Activated CD4-positive, alpha-beta T cell treated with anti-CD3 and anti-CD28 coated beads for 36 hours (primary cell): ENCODE measurements at regions not wholly inside any gene's neighbourhood (a gene's known extent, or its start where the extent isn't known, plus 50 kb on each side); places are given as distances from the start of the nearest gene placed in this dataset.
"Not testable (repeated sequence)": the region's sequence is repeated elsewhere in the genome, so short reads cannot be mapped to it uniquely, and the experiment has no call there.

Experiments
- ATAC-seq: fragments of 200-7000 bp; cut with Tn5 transposase; one replicate; pipeline ENCODE4 v1.10.0; 2021; ENCODE audit warnings: mild to moderate bottlenecking, moderate library complexity
- CTCF ChIA-PET: fragments of 350-600 bp; sonication (Branson Sonifier 250); formaldehyde crosslinking; loops from one replicate; lab custom pipeline; 2021; ENCODE audit warnings: antibody characterized with exemption; lab: Charles Lee
- POLR2A ChIA-PET: fragments of 350-600 bp; sonication (Branson Sonifier 250); formaldehyde crosslinking; loops from one replicate; lab custom pipeline; 2021; ENCODE audit warnings: antibody characterized with exemption, inconsistent platforms; lab: Charles Lee
- DNase-seq: peaks from one replicate; pipeline ENCODE4 v3.0.0-alpha.2; 2020
- H3K27ac Mint-ChIP-seq: one replicate; pipeline ENCODE4 v1.8.0; 2021; ENCODE audit warnings: mixed read lengths
- H3K27me3 Mint-ChIP-seq: one replicate; pipeline ENCODE4 v1.8.0; 2021; ENCODE audit warnings: mixed read lengths
- H3K36me3 Mint-ChIP-seq: one replicate; pipeline ENCODE4 v1.8.0; 2021; ENCODE audit warnings: low read depth, mixed read lengths
- H3K4me1 Mint-ChIP-seq: one replicate; pipeline ENCODE4 v1.8.0; 2021; ENCODE audit warnings: mixed read lengths
- H3K4me3 Mint-ChIP-seq: one replicate; pipeline ENCODE4 v1.8.0; 2021; ENCODE audit warnings: mild to moderate bottlenecking, moderate library complexity, mixed read lengths
- H3K9me3 Mint-ChIP-seq: one replicate; pipeline ENCODE4 v1.8.0; 2021; ENCODE audit warnings: low read depth, mixed read lengths
- intact Hi-C, 2 experiments: fragments of 100-400 bp; cut with DNase I in 1 of 2; cut with micrococcal nuclease in 1 of 2; formaldehyde crosslinking; loops; one replicate each; pipeline versions ENCODE4 v1.14.2 to v1.15.1; 2022 to 2024; cut with DNase I, micrococcal nuclease

GRCh38 chr1:209171151-209171550, 412.4 kb upstream of the CAMK1G start:
- H3K27me3 Mint-ChIP-seq = no peaks in the 10 kb centered on the region
- no peaks in the 10 kb centered on the region for H3K36me3 Mint-ChIP-seq
- H3K27ac Mint-ChIP-seq = no peak overlapping the region
- intact Hi-C loops = loop anchor here in 1 of 2 experiments (5.0 kb wide), 1 partner anchor 771 kb away; no protein-coding TSS in a partner anchor
- POLR2A ChIA-PET = no interaction called here
- H3K4me1 Mint-ChIP-seq = no peaks in the 10 kb centered on the region
- CTCF ChIA-PET = no interaction called here
- no peak overlapping the region for H3K4me3 Mint-ChIP-seq
- DNase-seq = no peak
- ATAC-seq = no peak
- no peaks in the 10 kb centered on the region for H3K9me3 Mint-ChIP-seq

GRCh38 chr1:209172286-209172685, 411.2 kb upstream of the CAMK1G start:
- Mint-ChIP-seq H3K4me3 (no peak overlapping the region), H3K27ac (no peak overlapping the region), H3K27me3 (no peaks in the 10 kb centered on the region), H3K4me1 (no peaks in the 10 kb centered on the region), H3K36me3 (no peaks in the 10 kb centered on the region), H3K9me3 (no peaks in the 10 kb centered on the region)
- intact Hi-C loops = loop anchor here in 1 of 2 experiments (5.0 kb wide), 1 partner anchor 770 kb away; no protein-coding TSS in a partner anchor
- no peak for ATAC-seq
- DNase-seq = no peak
- POLR2A ChIA-PET = no interaction called here
- CTCF ChIA-PET = no interaction called here

- H3K9me3 Mint-ChIP-seq, H3K27ac Mint-ChIP-seq, H3K36me3 Mint-ChIP-seq, ATAC-seq, POLR2A ChIA-PET, H3K27me3 Mint-ChIP-seq, CTCF ChIA-PET, H3K4me1 Mint-ChIP-seq, H3K4me3 Mint-ChIP-seq, DNase-seq: not testable (repeated sequence)
- intact Hi-C loops = loop anchor here in 1 of 2 experiments (5.0 kb wide), 1 partner anchor 769 kb away; no protein-coding TSS in a partner anchor
Measured at GRCh38 chr1:209172792-209173542, 410.5 kb upstream of the CAMK1G start.

GRCh38 chr1:209173796-209174195, 409.7 kb upstream of the CAMK1G start:
- intact Hi-C loops = loop anchor here in 1 of 2 experiments (5.0 kb wide), 1 partner anchor 769 kb away; no protein-coding TSS in a partner anchor
- ATAC-seq, H3K27ac Mint-ChIP-seq, H3K4me3 Mint-ChIP-seq, H3K4me1 Mint-ChIP-seq, CTCF ChIA-PET, DNase-seq, H3K36me3 Mint-ChIP-seq, POLR2A ChIA-PET, H3K9me3 Mint-ChIP-seq, H3K27me3 Mint-ChIP-seq: not testable (repeated sequence)

- no peak overlapping the region for H3K4me3 Mint-ChIP-seq
- DNase-seq (no peak), ATAC-seq (no peak)
- no peaks in the 10 kb centered on the region for H3K9me3 Mint-ChIP-seq
- POLR2A ChIA-PET = no interaction called here
- H3K27me3 Mint-ChIP-seq = peaks cover 5% of the 10 kb centered on the region
- intact Hi-C loops = no loop called here
- CTCF ChIA-PET = no interaction called here
- H3K27ac Mint-ChIP-seq = no peak overlapping the region
- H3K4me1 Mint-ChIP-seq = no peaks in the 10 kb centered on the region
- H3K36me3 Mint-ChIP-seq = no peaks in the 10 kb centered on the region
Measured at GRCh38 chr1:209176866-209177430, 406.6 kb upstream of the CAMK1G start.

- peaks cover 7% of the 10 kb centered on the region for H3K9me3 Mint-ChIP-seq
- CTCF ChIA-PET = no interaction called here
- no peak overlapping the region for H3K4me3 Mint-ChIP-seq
- intact Hi-C loops = no loop called here
- DNase-seq = no peak
- no peak overlapping the region for H3K27ac Mint-ChIP-seq
- no peaks in the 10 kb centered on the region for H3K4me1 Mint-ChIP-seq
- H3K36me3 Mint-ChIP-seq = no peaks in the 10 kb centered on the region
- POLR2A ChIA-PET = no interaction called here
- ATAC-seq = no peak
- H3K27me3 Mint-ChIP-seq = peaks cover 3% of the 10 kb centered on the region
Measured at GRCh38 chr1:209183195-209183594, 400.3 kb upstream of the CAMK1G start.

- Mint-ChIP-seq H3K9me3 (peaks cover 2% of the 10 kb centered on the region), H3K4me3 (no peak overlapping the region), H3K27me3 (peaks cover 16% of the 10 kb centered on the region), H3K4me1 (no peaks in the 10 kb centered on the region), H3K36me3 (no peaks in the 10 kb centered on the region), H3K27ac (no peak overlapping the region)
- intact Hi-C loops = no loop called here
- ATAC-seq (no peak), DNase-seq (no peak)
- ChIA-PET CTCF (no interaction called here), POLR2A (no interaction called here)
Measured at GRCh38 chr1:209187589-209187988, 395.9 kb upstream of the CAMK1G start.

GRCh38 chr1:209190591-209191261, 392.8 kb upstream of the CAMK1G start:
- ATAC-seq = peak; percentile 53
- DNase-seq = peak; percentile 59
- H3K27me3 Mint-ChIP-seq = peaks cover 18% of the 10 kb centered on the region
- H3K4me1 Mint-ChIP-seq = no peaks in the 10 kb centered on the region
- POLR2A ChIA-PET = no interaction called here
- no peaks in the 10 kb centered on the region for H3K36me3 Mint-ChIP-seq
- no peak overlapping the region for H3K27ac Mint-ChIP-seq
- H3K4me3 Mint-ChIP-seq = no peak overlapping the region
- CTCF ChIA-PET = no interaction called here
- intact Hi-C loops = loop anchor here in 1 of 2 experiments (1.0 kb wide), 1 partner anchor 538 kb away; no protein-coding TSS in a partner anchor
- H3K9me3 Mint-ChIP-seq = peaks cover 11% of the 10 kb centered on the region

GRCh38 chr1:209191262-209191634, 392.3 kb upstream of the CAMK1G start:
- CTCF ChIA-PET = no interaction called here
- POLR2A ChIA-PET = no interaction called here
- H3K36me3 Mint-ChIP-seq = peaks cover 1% of the 10 kb centered on the region
- intact Hi-C loops = no loop called here
- H3K27me3 Mint-ChIP-seq = peaks cover 18% of the 10 kb centered on the region
- no peak overlapping the region for H3K4me3 Mint-ChIP-seq
- H3K9me3 Mint-ChIP-seq = peaks cover 16% of the 10 kb centered on the region
- H3K4me1 Mint-ChIP-seq = no peaks in the 10 kb centered on the region
- H3K27ac Mint-ChIP-seq = no peak overlapping the region
- DNase-seq (no peak), ATAC-seq (no peak)

GRCh38 chr1:209196140-209196539, 387.4 kb upstream of the CAMK1G start:
- H3K36me3 Mint-ChIP-seq = peaks cover 1% of the 10 kb centered on the region
- ATAC-seq (no peak), DNase-seq (no peak)
- H3K4me3 Mint-ChIP-seq = no peak overlapping the region
- no peaks in the 10 kb centered on the region for H3K4me1 Mint-ChIP-seq
- intact Hi-C loops = no loop called here
- ChIA-PET POLR2A (no interaction called here), CTCF (no interaction called here)
- H3K27ac Mint-ChIP-seq = no peak overlapping the region
- H3K9me3 Mint-ChIP-seq = peaks cover 23% of the 10 kb centered on the region
- H3K27me3 Mint-ChIP-seq = peaks cover 7% of the 10 kb centered on the region

- no peak overlapping the region for H3K4me3 Mint-ChIP-seq
- no peak for DNase-seq
- H3K27ac Mint-ChIP-seq = no peak overlapping the region
- no peaks in the 10 kb centered on the region for H3K4me1 Mint-ChIP-seq
- ChIA-PET POLR2A (no interaction called here), CTCF (no interaction called here)
- no peaks in the 10 kb centered on the region for H3K27me3 Mint-ChIP-seq
- peaks cover 19% of the 10 kb centered on the region for H3K9me3 Mint-ChIP-seq
- ATAC-seq = no peak
- peaks cover 1% of the 10 kb centered on the region for H3K36me3 Mint-ChIP-seq
- intact Hi-C loops = no loop called here
Measured at GRCh38 chr1:209198961-209199750, 384.4 kb upstream of the CAMK1G start.
